8988T (cell line): ENCODE measurements at regions not wholly inside any gene's neighbourhood (a gene's known extent, or its start where the extent isn't known, plus 50 kb on each side); places are given as distances from the start of the nearest gene placed in this dataset.
"Not testable (repeated sequence)": the region's sequence is repeated elsewhere in the genome, so short reads cannot be mapped to it uniquely, and the experiment has no call there.

Experiments
- DNase-seq: peaks from one replicate; pipeline ENCODE4 v3.0.0; 2011

DNA sequence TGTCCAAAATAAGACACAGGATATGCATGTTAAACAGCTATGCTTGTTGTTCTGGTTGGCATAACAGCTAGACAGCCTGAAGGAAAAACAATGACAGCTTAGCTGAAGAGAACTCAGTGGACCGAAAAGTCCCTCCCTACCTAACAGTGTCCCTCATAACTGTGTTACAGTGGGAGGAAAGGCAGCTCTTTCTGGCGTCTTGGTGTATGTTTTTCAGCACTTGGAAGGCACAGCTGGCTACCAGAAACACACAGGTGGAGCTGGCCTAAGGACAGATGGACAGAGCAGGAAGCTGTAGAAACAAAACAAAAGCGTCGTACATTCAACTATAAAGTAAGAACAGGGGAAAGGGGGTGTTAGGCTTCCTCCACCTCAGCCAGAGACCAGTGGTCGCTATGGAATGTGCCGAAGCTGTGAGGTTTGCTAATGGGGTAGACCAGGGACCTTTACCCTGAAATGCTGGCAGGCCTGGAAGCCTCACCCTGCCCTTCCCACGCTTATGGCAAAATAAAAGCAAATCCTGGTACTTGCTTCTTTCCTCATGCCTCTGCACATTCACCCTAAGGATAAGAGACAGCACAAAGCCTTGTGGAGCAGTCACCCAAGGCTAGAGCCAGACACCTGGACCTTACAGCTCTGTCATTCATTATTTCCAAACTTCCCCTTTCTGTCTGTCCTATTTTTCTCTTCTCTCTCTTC, 103.5 kb upstream of the TRIB2 start:
- DNase-seq, result no peak

DNA sequence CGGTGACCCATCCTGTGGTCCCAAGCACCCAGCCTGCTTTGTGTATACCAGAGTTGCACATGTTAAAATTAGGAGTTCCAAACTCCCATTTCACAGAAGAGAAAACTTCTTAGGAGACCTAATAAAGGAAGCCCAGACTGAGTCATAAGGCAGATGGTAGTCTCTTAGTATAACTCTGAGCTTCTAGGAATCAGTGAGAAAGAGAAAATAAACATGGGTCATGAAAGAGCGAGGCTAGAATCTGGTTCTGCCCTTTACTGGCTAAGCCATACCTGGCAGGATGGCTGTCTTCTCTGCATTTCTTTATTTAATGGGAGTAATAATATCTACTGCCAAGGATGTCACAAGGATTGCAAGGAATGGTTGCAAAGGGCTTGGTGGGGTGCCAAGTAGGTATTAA, 101.2 kb upstream of the TRIB2 start:
- DNase-seq, result no peak

DNA sequence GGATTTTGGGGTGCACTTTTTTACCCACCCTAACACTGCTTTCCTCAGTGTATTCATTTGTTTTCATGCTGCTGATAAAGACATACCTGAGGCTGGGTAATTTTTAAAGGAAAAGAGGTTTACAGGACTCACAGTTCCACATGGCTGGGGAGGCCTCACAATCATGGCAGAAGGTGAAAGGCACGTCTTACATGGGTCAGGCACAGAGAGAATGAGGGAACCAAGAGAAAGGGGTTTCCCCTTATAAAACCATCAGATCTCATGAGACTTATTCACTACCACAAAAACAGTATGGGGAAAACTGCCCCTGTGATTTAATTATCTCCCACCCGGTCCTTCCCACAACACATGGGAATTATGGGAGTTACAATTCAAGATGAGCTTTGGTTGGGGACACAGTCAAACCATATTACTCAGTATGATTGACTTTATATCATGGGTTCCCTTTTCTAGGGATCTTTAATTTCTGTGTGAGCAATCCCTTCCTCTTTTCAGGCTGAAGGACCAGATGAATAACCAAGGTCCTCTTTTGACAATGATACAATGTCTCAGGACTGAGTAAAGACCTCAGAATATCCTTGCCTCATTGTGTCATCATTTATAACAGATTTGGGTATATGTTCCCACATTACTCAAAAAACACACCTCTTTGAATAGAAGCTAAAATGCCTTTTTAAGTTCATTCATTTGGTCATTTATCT, 100.1 kb upstream of the TRIB2 start:
- DNase-seq, result no peak

DNA sequence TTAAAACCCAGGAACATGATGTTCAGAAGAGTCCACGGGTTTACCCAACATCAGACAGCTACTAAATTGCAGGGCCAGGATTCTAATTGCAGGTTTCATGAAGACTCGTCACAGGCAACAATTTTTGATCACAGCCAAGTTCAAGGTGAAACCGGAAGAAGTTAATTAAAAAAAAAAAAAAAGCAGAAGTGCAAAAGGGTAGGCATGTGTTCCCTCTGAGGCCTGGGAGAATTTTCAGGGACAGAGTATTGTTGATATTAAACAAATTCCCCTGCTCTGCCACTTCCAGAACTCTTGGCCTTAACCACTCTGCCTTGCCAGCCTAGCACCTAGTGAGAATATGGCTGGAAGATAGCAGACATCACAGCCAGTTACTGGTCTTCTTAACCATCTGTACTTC, 99.4 kb upstream of the TRIB2 start:
- DNase-seq, result no peak

DNA sequence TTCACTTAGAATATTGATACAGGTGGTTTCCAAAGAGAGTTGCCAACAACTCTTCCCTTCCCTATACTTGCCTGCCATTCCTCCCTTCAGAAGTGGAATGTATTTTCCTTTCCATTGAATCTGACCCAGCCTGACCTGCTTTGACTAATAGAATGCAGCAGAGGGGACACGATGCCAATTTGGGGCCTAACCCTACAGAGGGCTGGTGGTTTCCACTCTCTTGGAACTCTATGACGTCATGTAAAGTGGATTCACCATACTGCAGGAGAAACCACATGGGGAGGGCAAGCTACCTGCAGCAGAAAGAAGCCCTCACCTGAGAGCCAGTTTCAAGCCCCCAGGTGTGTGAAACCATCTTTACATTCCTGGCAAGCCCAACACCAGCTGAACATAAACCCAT, 98.9 kb upstream of the TRIB2 start:
- no peak for DNase-seq

DNA sequence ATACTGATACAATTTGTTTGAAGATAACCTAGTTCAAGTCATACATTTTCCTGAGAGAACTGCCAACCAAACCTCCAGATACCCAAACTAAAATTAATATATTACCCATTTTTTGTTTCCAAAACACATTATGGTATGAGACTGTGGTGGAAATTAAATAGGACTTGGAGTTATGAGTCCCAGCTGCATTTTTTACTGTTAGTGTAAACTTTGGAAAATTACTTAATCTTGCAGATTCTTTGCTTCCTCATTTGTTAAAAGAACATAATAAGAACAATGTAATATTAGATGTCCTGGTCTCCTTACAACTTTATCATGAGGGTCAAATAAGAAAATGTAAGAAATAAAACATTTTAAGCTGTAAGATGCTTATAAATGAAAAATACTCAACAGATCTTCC, 98.2 kb upstream of the TRIB2 start:
- DNase-seq, result no peak

DNA sequence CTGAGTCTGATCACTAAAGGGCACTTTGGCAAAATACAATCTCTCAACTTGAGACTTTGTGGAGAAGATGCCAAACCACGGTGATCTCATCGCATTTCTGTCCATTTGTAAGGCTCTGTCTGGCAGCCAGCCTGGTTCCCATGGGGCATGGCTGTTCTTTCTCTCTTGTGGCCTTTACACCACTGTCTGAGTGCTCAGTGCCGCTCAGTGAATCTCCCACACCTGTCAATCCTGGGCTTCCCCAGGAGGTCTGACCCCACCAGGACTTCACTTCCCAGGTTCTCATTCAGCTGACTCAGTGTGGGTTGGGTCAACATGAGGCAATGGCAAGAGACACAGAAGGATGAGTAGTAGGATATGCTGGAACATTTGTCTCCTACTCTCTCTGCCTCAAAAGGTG, 96.8 kb upstream of the TRIB2 start:
- DNase-seq, result no peak

DNA sequence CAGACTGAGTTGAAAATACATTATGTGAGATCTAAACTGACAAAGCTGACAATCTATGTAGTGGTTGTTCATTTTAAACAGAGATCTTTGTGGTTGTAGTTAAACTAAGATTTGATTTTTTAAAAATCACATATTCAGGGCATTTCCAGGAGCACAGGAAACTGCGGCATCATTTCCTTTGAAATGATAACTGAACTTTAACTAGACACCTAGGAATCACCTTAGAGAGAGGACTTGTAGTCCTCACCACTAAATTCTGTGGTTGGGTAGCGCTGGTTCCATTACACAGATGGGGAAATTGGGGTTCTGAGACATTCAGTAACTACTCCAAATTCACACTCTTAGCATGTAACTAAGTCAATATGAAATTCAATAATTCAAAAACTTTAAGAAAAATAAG, 96.0 kb upstream of the TRIB2 start:
- no peak for DNase-seq

DNA sequence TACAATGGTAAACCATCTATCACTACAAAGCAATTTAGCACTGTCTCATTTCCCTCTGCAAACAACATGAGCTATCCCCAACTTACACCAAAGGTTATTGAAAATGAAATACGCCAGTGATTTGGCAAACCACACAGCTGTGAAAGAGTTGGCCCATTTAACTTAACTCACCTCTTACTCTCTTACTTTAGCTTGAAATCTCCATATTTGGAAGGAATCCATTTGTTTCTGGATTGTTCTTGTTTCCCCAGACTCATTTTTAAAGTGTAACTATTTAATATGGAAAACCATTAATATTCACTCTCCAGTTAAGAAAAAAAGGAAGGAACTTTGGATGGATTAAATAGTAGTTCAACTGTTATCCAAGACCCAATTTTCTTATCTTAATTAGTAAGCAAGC, 93.7 kb upstream of the TRIB2 start:
- DNase-seq, result no peak

DNA sequence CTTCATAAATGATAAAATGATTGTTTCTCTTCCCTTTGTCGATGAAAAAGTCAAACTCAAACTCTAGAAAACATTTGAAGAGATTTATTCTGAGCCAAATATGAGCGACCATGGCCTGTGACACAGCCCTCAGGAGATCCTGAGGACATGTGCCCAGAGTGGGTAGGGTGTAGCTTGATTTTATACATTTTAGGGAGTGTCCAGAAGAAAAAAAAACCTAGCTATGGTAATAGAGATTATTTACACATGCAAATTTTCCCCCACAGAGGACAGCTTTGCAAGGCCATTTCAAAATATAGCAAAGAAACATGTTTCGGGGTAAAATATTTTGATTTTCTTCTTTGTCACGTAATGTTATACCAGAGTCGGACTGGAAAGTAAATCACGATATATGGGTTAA, 92.4 kb upstream of the TRIB2 start:
- no peak for DNase-seq

DNA sequence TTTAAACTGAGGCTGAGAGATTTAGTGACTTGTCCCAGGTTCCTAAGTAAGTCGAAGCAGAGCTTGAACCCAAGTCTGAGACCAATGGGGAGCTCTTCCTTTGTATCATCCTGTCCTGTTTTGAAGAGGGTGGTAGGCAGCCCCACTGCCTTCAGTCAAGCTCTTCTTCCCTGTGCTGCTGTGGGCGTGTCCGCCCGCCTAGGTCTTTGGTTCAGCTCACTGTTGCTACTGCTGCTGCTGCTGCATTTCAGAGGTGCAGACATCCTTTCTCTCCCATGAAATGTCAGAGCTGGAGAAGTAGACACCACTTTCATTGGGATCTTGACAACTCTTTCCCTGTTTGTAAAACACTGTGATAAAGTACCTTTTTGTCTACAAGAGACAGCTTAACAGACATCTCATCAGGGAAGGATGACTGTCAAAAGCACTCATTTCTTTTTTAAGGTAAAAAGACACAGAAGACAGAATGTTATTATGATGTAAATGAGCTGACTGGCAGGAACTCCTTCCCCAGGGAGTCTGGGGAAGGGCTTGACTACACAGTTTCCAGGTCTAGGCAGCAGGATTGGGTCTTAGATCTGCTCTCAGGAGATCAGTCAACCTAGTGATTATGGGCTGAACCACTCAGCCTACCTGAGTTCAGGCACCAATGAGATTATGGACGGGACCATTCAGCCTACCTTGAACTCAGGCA, 91.7 kb upstream of the TRIB2 start:
- no peak for DNase-seq

DNA sequence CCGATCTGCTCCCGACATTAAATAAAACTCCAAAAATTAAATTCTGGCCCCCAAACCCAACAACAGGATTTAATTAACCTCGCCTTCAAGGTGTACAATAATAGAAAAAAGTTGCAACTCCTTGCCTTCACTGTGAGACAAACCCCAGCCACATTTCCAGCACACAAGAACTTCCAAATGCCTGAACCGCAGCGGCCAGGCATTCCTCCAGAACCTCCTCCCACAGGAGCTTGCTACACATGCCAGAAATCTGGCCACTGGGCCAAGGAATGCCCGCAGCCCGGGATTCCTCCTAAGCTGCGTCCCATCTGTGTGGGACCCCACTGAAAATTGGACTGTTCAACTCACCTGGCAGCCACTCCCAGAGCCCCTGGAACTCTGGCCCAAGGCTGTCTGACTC, 88.2 kb upstream of the TRIB2 start:
- not testable (repeated sequence) for DNase-seq

DNA sequence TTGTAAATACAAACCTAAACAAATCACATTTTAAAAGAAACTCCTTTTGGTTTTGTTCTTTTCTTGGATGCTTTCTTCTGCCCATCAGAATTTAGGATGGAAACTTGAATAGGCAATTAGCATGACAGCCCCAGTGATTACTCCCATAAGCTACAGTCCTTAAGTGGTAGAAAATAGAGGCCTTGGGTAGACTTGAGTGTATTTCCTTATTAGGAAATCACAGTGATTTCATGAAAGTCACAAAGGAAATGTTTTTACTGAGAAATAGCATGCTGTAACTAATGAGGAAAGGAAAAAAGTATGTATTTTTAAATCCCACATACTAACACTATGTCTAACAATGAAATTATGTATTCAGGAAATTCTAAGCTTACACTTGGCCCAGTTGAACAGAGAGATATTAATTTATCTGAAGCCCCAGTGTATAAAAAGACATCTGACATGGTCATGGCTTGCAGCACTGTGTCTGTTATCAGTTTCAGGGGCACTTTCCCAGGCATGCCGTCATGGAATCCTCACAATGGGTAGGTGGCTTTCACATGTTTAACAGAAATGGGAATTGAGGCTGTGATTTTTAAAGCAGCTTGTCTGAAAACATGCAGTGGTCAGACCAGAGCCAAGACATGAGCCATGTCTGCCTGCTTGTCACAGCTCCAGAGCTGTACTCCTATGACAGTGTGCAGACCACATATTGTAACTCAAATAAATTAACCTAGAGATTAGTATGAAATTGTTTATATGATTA, 79.7 kb upstream of the TRIB2 start:
- DNase-seq, result no peak

DNA sequence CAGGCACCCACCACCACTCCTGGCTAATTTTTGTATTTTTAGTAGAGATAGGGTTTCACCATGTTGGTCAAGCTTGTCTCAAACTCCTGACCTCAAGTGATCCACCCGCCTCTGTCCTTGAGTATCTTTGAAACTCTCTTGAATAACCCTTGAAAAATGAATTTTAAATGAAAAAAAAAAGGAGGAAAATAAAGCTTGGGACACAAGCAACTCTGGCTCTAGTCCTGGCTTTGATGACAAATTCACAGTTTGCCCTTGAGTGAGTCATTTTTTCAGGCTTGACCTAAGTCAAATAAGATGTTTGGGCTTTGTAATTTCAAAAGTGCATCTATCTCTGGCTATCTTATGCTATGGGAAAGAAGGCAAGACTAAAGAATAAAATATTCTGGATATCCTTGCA, 79.0 kb upstream of the TRIB2 start:
- no peak for DNase-seq

DNA sequence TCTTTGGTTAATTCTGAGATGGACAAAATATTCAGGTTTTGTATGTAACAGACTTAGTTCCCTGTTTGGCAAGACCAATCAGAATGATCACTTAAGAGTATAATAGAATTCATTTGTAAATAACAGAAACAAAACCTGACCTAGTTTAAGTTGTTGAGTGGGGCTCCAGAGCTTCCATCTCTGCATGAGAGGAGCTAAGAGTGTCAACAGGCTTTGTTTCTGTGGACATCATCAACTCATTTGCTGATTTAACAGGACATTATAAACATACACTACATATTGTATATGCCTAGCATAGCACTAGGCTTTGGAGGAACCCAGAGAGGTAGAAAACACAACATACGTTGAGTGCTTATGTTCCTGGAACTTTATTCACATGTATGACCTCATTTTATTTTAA, 75.3 kb upstream of the TRIB2 start:
- DNase-seq, result no peak

DNA sequence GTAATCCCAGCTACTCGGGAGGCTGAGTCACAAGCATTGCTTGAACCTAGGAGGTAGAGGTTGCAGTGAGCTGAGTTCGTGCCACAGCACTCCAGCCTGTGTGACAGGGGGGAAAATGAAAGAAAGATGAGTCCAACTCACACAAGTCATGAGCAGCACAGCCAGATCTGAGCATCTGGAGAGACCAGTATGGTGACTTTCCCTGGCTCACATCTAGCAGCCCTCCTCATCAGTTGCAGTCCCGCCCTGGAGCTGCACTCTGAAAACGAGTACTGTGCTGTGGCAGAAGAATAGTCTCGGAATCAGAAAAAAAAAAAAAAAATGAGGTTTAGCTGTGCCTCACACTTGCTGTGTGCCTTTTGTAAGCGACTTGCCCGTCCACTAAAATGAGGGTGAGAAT, 74.4 kb upstream of the TRIB2 start:
- no peak for DNase-seq

DNA sequence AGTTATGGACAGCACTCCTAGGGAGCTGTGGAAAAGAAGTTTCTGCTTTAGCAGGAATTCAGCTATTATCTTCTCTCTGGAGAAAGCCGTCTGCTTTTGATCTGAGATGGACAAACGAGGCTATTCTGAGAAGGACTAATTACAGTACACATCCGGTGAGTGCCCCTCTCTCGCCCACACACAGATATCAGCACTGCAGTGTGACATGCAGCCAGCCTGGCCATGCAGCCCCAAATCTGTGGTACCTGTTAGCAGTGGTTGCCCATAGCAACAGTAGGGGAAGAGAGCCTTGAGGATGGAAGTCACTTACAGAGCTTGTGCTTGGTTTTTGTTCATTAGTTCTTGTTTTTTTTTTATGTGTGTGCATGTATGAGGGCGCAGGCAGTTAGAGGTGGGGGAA, 73.9 kb upstream of the TRIB2 start:
- DNase-seq, result no peak

DNA sequence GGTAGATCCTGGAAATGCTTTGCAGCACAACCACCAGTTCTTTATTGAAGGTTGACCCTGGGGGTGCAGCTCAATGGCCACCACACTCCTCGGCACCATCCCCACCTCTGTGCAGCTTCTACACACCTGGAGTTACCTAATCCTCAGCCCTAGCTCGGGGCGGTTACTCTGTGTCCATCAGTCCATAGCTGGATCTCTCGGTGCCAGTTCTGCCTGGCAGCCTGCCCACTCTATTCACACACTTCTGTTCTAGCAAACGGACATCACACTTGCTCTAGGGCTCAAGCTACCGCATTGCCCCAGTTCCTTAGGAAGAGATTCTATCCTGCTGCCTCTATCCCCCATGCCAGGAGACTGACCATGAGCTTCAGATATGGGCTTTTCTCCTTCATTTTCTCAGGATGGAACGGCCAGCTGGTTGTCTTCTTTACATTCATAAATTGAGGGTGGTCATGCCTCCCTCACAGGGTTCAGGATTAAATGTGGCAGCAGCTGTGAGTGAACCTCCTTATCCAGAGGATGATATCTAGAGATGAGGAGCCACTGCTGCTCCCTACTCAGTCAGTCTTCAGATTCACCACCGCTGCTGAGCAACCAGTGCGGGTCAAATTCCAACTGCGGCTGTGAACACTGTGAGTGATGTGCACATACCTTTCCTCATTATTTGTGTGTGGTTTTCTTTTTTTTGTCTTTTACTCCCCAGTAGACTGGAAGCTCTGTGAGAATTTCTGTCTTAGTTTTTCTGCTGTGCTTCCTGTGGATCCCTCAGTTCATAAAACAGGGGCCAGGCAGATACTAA, 66.9 kb upstream of the TRIB2 start:
- DNase-seq, result no peak

DNA sequence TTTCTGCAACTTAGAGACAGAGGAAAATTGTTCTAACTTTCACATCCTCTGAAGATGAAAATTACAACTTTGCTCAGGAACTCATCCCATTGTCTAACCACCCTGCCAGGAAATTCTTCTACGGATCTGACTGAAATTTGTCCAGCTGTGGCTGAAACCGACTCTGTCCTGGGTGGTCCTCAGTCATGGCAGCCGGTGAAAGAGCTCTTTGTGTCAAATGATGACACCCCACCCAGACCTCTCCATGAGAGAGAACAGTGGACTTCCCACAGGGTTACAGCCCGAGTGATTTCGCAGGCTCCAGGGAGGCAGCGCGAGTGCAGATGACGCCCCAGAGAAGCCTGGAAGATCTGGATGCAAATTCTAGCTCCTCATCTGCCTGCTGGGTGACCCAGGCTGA, 65.1 kb upstream of the TRIB2 start:
- DNase-seq, result no peak

DNA sequence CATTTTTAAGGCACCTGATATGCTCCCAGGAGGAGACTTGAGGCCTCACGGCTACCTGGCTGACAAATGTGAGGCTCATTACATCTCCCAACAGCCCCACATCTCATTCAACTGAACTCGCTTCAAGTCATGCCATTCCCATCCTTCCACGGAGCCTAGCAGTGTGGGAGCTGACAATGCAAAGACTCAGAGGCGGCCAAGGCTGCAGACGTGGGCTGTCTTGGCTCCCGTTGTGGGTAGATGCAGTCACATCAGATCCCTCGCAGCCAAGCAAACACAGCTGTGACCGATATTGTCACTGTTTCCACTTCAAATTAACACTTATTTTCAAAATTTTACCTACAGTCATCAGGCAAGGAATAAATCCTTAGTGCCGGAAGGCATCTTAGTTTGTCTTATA, 64.0 kb upstream of the TRIB2 start:
- DNase-seq, result no peak

DNA sequence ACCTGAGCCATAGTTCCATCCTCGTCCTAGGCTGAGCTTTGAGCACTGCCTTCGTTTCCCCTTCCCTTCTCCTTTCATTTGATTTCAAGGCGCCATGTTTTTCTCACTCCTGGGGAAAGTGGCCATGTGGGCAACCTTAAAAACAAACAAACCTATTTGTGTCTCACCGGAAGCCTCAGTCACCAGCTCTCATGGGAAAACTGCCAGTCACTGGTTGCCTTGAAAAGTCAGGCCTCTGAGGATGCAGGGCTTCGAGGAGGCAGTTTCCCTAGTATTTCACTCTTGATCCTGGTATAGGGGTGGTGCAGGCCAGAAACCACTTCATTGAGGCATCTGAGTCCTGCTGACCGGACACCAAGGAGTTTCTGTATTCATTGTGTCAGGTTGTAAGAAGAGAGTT, 59.2 kb upstream of the TRIB2 start:
- DNase-seq, result no peak

DNA sequence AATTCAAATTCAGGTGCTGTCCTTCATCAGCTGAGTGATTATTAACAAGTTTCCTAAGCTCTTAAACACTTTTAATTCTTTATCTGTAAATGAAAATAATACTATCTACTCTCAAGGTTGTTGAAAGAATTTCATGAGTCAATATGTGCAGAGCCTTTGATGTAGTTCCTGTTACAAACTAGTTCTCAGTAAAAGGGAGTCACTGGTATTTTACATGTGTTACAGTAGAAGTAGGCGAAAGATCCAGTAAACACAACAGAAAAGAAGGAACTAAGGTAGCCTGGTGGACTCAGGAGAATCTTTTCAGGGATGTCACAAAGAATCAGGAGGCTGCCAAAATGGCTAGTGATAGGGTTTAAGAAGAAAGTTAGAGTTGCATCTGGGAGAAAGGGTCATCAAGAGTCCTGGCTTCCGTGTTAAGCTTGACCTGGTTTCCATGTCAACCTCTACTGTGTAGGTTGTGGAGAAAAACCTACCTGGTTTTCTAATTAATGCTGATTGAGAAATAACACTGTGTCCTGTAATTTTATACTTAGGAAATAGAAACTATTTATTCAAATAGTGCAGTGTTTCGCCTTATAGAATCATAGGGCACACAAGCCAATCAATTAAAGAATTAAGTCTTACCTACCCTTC, 58.3 kb upstream of the TRIB2 start:
- no peak for DNase-seq
